Epithelial cell of proximal tubule (primary cell): ENCODE measurements at regions not wholly inside any gene's neighbourhood (a gene's known extent, or its start where the extent isn't known, plus 50 kb on each side); places are given as distances from the start of the nearest gene placed in this dataset.

Experiments used
- DNase-seq: peaks from one replicate; pipeline ENCODE4 v3.0.0-alpha.2; 2011; ENCODE audit warnings: low read depth
- H3K4me3 ChIP-seq: 2 replicates; pipeline ENCODE4 v1.5.1; 2011; ENCODE audit warnings: low read depth, mild to moderate bottlenecking, low read length
- TF ChIP-seq, protein P1 (sequence below): conservative IDR thresholded peaks from 2 replicates; pipeline ENCODE4 v1.5.1; 2012; ENCODE audit warnings: low read depth, mild to moderate bottlenecking, low read length

- TF ChIP-seq, protein P1, sequence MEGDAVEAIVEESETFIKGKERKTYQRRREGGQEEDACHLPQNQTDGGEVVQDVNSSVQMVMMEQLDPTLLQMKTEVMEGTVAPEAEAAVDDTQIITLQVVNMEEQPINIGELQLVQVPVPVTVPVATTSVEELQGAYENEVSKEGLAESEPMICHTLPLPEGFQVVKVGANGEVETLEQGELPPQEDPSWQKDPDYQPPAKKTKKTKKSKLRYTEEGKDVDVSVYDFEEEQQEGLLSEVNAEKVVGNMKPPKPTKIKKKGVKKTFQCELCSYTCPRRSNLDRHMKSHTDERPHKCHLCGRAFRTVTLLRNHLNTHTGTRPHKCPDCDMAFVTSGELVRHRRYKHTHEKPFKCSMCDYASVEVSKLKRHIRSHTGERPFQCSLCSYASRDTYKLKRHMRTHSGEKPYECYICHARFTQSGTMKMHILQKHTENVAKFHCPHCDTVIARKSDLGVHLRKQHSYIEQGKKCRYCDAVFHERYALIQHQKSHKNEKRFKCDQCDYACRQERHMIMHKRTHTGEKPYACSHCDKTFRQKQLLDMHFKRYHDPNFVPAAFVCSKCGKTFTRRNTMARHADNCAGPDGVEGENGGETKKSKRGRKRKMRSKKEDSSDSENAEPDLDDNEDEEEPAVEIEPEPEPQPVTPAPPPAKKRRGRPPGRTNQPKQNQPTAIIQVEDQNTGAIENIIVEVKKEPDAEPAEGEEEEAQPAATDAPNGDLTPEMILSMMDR: no peak
- H3K4me3 ChIP-seq: no peak overlapping the region
- DNase-seq: no peak
These were observed 502.9 kb downstream of the NPIPA7 start for GRCh38 chr16:16881814-16882213.

DNA sequence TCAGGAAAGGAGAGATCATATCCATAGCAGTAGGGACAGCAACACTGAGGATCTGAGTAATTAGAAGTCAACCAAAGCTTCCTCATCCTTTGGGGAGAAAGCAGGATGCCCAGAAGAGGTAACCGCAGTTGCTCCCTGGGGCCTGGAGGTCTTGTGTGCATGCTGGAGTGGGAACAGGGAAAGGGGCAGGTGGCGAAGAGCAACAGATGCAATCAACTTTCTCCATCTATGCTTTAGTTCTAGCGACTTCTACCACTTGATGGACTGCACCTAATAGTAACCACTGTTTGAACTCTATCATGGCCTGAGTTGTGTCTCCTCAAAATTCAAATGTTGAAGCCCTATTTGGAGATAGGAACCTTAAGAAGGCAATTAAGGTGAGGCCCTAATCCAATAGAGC is 503.8 kb downstream of the NPIPA7 start:
- no peak overlapping the region for H3K4me3 ChIP-seq
- DNase-seq: no peak
- TF ChIP-seq, protein P1: no peak

- H3K4me3 ChIP-seq: no peak overlapping the region
- DNase-seq: no peak
- TF ChIP-seq, protein P1: no peak
These were observed 505.5 kb downstream of the NPIPA7 start for GRCh38 chr16:16884451-16884850.

GRCh38 chr16:16887193-16887592 is 508.3 kb downstream of the NPIPA7 start:
- no peak overlapping the region for H3K4me3 ChIP-seq
- no peak for DNase-seq
- TF ChIP-seq, protein P1: no peak

- H3K4me3 ChIP-seq: no peak overlapping the region
- no peak for DNase-seq
- TF ChIP-seq, protein P1: no peak
These were observed 512.0 kb downstream of the NPIPA7 start for GRCh38 chr16:16890964-16891363.

- DNase-seq: no peak
- TF ChIP-seq, protein P1: no peak
These were observed 525.7 kb downstream of the NPIPA7 start for GRCh38 chr16:16904601-16905000.

DNA sequence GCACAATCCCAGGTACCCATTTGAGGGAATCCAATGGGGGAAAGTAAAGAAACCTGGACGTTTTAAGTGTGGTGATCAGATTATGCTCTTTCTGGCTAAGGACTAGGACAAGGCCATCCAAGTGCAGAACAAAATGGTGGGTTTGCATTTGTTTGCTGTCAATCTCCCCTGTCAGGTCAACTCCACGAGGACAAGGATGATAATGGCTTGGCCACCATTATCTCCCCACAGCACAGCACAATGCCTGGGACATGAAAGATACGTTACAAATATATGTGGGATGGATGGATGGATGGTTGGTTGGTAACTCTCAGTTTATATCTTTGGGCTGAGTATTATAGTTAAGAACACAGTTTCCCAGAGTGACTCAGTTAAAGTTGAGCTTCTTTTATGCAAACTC is 526.9 kb downstream of the NPIPA7 start:
- TF ChIP-seq, protein P1: no peak
- no peak for DNase-seq
- no peak overlapping the region for H3K4me3 ChIP-seq

More at GRCh38 chr16:16904601-16905000, 525.7 kb downstream of the NPIPA7 start:
- no peak overlapping the region for H3K4me3 ChIP-seq
